KMS-11 (cell line): ENCODE measurements at regions not wholly inside any gene's neighbourhood (a gene's known extent, or its start where the extent isn't known, plus 50 kb on each side); places are given as distances from the start of the nearest gene placed in this dataset.

Experiments
- H2AFZ ChIP-seq: fragments of 200-600 bp; sonication (generic); 2 replicates; pipeline ENCODE4 v1.6.1; 2016; ENCODE audit warnings: antibody characterized with exemption, mixed run types, low read depth
- H3K27ac ChIP-seq: fragments of 200-600 bp; sonication (generic); 2 replicates; pipeline ENCODE4 v1.6.1; 2016; ENCODE audit warnings: mild to moderate bottlenecking, mixed run types
- H3K27me3 ChIP-seq: fragments of 200-600 bp; sonication (generic); 2 replicates; pipeline ENCODE4 v1.6.1; 2017; ENCODE audit warnings: mild to moderate bottlenecking, low read depth, mixed run types, moderate library complexity; ENCODE audit not compliant: insufficient read depth
- H3K36me3 ChIP-seq: fragments of 200-600 bp; sonication (generic); 2 replicates; pipeline ENCODE4 v1.6.1; 2017; ENCODE audit warnings: mild to moderate bottlenecking, mixed run types; ENCODE audit not compliant: insufficient read depth
- H3K4me1 ChIP-seq: fragments of 200-600 bp; sonication (generic); 2 replicates; pipeline ENCODE4 v1.6.1; 2016; ENCODE audit warnings: mild to moderate bottlenecking, low read depth, mixed run types; ENCODE audit not compliant: poor library complexity, severe bottlenecking
- H3K4me2 ChIP-seq: fragments of 200-600 bp; sonication (generic); 2 replicates; pipeline ENCODE4 v1.7.0; 2016; ENCODE audit warnings: mild to moderate bottlenecking, mixed run types
- H3K4me3 ChIP-seq: fragments of 200-600 bp; sonication (generic); IDR thresholded peaks from 2 replicates; pipeline ENCODE4 v1.6.1; 2017; ENCODE audit warnings: low read depth, low read length, mixed read lengths; ENCODE audit not compliant: insufficient read depth
- H3K79me2 ChIP-seq: fragments of 200-600 bp; sonication (generic); 2 replicates; pipeline ENCODE4 v1.6.1; 2016; ENCODE audit warnings: low read depth, mixed run types; ENCODE audit not compliant: insufficient read depth
- H3K9ac ChIP-seq: fragments of 200-600 bp; sonication (generic); 2 replicates; pipeline ENCODE4 v1.6.1; 2016; ENCODE audit warnings: mild to moderate bottlenecking, mixed run types
- H4K20me1 ChIP-seq: fragments of 200-600 bp; sonication (generic); 2 replicates; pipeline ENCODE4 v1.6.1; 2016; ENCODE audit warnings: mild to moderate bottlenecking, mixed run types; ENCODE audit not compliant: insufficient read depth
- CTCF ChIP-seq: fragments of 200-600 bp; sonication (generic); conservative IDR thresholded peaks from 2 replicates; pipeline ENCODE4 v1.6.1; 2017; ENCODE audit warnings: low read depth, mild to moderate bottlenecking, antibody characterized with exemption, low read length, moderate library complexity, mixed read lengths

GRCh38 chr20:54716174-54716747 is 240.9 kb downstream of the DOK5 start:
- H3K4me1 ChIP-seq: no peaks in the 10 kb centered on the region
- H3K27ac ChIP-seq: no peak overlapping the region
- TF ChIP-seq CTCF: no peak
- no peak overlapping the region for H3K9ac ChIP-seq
- no peak overlapping the region for H3K4me3 ChIP-seq
- no peak overlapping the region for H2AFZ ChIP-seq
- H3K36me3 ChIP-seq: no peaks in the 10 kb centered on the region
- no peaks in the 10 kb centered on the region for H3K27me3 ChIP-seq
- no peak overlapping the region for H3K4me2 ChIP-seq
- no peaks in the 10 kb centered on the region for H3K79me2 ChIP-seq
- H4K20me1 ChIP-seq: no peaks in the 10 kb centered on the region

- H3K4me3 ChIP-seq: no peak overlapping the region
These were observed 239.4 kb downstream of the DOK5 start for GRCh38 chr20:54714817-54715216.

GRCh38 chr20:54713727-54714126 is 238.3 kb downstream of the DOK5 start:
- Histone ChIP-seq H3K4me3 (no peak overlapping the region), H3K27ac (no peak overlapping the region), H3K27me3 (no peaks in the 10 kb centered on the region), H3K4me2 (no peak overlapping the region), H2AFZ (no peak overlapping the region), H3K36me3 (no peaks in the 10 kb centered on the region), H4K20me1 (no peaks in the 10 kb centered on the region), H3K9ac (no peak overlapping the region), H3K4me1 (no peaks in the 10 kb centered on the region), H3K79me2 (no peaks in the 10 kb centered on the region)
- TF ChIP-seq CTCF: no peak

More at GRCh38 chr20:54714817-54715216, 239.4 kb downstream of the DOK5 start:
- Histone ChIP-seq H3K9ac (no peak overlapping the region), H4K20me1 (no peaks in the 10 kb centered on the region), H3K79me2 (no peaks in the 10 kb centered on the region), H3K4me2 (no peak overlapping the region), H3K4me1 (no peaks in the 10 kb centered on the region), H2AFZ (no peak overlapping the region), H3K36me3 (no peaks in the 10 kb centered on the region), H3K27ac (no peak overlapping the region), H3K27me3 (no peaks in the 10 kb centered on the region)
- no peak for TF ChIP-seq CTCF

GRCh38 chr20:54711071-54711470 is 235.7 kb downstream of the DOK5 start:
- H3K4me3 ChIP-seq: no peak overlapping the region
- TF ChIP-seq CTCF: no peak
- no peaks in the 10 kb centered on the region for H3K27me3 ChIP-seq
- no peak overlapping the region for H2AFZ ChIP-seq
- H3K9ac ChIP-seq: no peak overlapping the region
- H3K79me2 ChIP-seq: no peaks in the 10 kb centered on the region
- H3K27ac ChIP-seq: no peak overlapping the region
- no peak overlapping the region for H3K4me2 ChIP-seq
- H4K20me1 ChIP-seq: no peaks in the 10 kb centered on the region
- H3K4me1 ChIP-seq: peaks cover 18% of the 10 kb centered on the region
- no peaks in the 10 kb centered on the region for H3K36me3 ChIP-seq
